LHCN-M2 (cell line): ENCODE measurements at regions not wholly inside any gene's neighbourhood (a gene's known extent, or its start where the extent isn't known, plus 50 kb on each side); places are given as distances from the start of the nearest gene placed in this dataset.
"Not testable (repeated sequence)": the region's sequence is repeated elsewhere in the genome, so short reads cannot be mapped to it uniquely, and the experiment has no call there.

Experiments used
- DNase-seq: peaks from one replicate; pipeline ENCODE4 v3.0.0-alpha.2; 2012; ENCODE audit warnings: low read depth

- no peak for DNase-seq
Measured at GRCh38 chr6:155782739-155783459, 327.3 kb upstream of the NOX3 start.

DNA sequence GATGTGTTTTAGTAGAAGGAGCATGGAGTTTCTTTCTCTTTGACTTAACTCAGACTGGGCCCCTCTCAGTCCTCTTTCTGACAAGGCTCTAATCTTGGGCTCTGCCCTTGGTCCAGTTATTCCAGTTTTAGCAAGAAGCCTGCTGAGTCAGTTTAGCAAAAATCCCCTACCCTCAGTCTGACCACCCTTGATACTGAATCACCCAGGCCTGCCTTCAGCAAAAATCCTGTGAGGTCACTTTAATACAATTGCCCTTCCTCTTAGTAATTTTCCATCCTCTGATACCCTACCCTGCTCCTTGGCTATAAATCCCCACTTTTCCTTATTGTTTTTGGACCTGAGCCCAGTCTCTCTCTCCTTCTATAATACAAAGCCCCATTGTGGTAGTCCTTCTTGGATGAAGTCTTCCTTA, 326.7 kb upstream of the NOX3 start:
- peak; percentile 60 for DNase-seq

DNA sequence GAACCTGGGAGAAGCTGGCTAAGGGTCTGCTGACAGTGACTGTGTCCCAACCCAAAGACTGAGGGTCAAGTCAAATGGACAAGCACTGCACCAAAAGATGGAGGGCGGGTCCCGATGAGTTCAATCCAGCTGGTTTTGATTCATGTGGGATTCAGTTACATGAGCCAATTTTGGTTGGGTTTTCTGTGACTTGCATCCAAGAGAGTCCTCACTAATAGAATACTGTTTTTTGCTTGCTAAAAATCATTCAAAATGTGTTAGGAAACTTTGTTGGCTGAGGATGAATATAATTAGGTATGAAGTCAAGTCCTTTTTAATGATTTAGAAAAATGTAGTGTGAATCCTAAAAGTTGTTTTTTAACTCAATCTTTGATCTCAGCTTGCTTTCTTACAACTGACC, 323.8 kb upstream of the NOX3 start:
- DNase-seq: no peak

GRCh38 chr6:155778336-155778735, 322.7 kb upstream of the NOX3 start:
- peak; percentile 6 for DNase-seq

DNA sequence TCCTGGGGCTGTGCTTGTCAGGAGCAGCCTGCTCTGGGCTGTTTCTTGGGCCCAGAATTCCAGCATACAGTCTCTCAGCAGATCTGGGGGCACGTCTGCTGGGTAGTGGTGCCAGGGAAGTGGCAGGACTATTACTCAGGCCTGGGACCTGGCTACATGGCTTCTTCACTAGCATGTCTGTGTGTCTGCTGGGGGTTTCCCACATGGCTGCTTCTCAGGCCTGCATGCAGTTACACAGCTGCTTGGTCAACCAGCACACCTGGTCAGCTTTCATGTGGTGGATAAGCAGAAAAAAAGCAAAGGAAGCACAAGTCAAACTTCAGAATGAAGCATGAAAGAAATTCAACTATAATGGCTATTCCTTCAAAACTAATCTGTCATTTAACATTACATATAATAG, 316.2 kb upstream of the NOX3 start:
- DNase-seq: no peak

- DNase-seq: no peak
Measured at GRCh38 chr6:155770856-155771255, 315.2 kb upstream of the NOX3 start.

GRCh38 chr6:155770313-155770712, 314.7 kb upstream of the NOX3 start:
- DNase-seq: no peak

DNA sequence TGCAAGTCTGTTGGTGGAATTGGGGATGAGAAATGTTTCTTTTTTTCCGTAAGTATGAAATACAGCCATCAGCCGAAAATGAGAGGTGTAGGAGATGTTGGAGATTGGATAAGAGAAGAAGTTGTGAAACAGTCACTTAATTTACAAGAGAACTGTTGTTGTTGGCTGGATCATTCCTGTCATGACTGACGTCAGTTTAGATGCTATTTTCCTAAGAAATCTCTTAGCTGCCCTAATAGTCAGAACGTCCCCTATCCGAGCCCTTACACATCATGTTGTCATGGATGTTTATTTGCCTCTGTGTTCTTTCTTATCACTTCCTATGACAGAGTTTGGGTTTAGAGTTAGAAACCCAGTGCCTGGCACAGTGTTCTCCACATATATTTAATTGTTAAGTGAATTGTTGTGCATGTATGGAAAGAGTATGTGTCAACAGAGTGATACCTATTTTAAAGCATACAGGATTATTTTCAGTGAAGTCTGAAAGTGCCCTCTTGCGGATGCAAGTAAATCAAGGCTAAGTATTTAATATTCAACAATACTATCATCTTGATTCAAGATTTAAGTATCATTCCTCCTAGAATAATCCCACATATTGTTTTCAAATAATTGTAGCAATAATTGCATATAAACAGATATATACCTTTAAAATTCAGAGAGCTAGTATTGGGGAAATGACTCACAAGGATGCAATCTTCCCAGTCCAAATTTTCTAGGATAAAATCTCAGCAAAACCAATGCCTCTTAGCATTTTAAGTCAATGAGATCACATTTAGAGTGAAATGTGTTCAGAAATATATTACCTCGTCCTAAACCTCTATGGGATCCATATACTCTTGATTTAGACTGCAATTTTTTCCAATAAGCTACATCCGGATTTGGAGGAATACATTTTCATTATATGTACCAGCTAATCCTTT, 309.9 kb upstream of the NOX3 start:
- DNase-seq: no peak

DNA sequence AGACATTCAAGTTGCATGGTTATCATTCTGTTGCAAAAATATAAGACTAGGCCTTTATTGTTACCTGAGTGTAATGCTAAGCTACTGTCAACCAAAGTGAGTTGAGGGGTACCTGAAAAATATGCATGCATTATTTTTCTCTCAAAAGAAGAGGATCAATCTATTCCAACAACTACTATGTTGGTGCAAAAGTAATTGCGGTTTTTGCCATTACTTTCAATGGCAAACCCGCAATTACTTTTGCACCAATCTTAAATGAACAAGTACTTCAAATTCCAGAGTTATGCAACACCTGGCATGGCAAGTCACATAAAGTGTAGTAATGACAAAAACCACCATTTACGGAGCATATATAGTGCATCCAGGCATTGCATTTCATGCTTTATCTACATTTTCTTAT, 307.0 kb upstream of the NOX3 start:
- DNase-seq: no peak

DNA sequence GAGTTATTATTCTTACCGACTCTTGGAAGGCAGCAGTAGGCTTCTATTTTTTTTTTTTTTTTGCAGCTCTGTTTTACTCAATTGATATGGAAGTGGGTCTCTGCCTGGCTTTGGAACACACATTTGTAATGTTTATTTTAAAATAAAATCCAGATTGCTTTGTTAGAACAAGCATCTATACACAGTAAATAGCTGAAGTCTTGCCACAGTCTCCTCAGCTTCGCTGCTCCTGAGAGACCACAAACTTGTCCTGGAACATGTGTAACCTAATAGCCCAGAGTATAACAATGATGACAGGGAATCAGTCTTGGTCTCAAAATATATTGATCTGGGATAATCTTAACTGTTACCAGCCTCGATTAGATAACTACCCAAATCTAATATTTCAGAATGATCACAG, 299.8 kb upstream of the NOX3 start:
- no peak for DNase-seq

DNA sequence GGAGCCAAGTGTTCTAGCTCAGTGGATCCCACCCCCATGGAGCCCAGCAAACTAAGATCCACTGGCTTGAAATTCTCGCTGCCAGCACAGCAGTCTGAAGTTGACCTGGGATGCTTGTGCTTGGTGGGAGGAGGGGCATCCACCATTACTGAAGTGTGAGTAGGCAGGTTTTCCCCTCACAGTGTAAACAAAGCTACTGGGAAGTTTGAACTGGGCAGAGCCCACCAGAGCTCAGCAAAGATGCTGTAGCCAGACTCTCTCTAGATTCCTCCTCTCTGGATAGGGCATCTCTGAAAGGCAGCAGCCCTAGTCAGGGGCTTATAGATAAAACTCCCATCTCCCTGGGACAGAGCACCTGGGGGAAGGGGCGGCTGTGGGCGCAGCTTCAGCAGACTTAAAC, 293.1 kb upstream of the NOX3 start:
- not testable (repeated sequence) for DNase-seq

- DNase-seq: no peak
Measured at GRCh38 chr6:155747491-155747890, 291.9 kb upstream of the NOX3 start.

DNA sequence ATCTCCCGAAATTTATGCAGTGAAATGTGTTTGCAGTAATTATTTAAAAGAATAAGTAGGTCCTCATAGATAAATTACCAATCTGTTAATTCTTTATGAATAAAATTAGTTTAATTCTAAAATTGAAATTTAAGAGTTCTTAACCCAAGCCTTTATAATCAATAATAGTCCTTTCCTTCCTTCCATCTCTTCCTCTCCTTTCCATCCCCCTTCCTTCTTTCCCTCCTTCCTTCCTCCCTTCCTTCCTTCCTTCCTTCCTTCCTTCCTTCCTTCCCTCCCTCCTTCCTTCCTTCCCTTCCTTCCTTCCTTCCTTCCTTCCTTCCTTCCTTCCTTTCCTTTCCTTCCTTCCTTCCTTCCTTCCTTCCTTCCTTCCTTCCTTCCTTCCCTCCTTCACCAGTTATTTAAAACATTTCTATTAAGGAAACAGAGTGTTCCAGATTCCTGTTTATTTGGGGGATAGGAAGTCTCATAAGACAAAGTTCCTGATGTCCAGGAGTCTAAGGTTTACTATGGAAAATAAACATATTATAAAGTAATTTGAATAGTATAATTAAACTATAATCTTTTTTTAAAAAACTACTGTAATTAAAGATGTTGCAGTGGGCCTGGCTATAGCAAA, 285.3 kb upstream of the NOX3 start:
- DNase-seq: no peak

GRCh38 chr6:155738602-155739105, 283.0 kb upstream of the NOX3 start:
- no peak for DNase-seq

DNA sequence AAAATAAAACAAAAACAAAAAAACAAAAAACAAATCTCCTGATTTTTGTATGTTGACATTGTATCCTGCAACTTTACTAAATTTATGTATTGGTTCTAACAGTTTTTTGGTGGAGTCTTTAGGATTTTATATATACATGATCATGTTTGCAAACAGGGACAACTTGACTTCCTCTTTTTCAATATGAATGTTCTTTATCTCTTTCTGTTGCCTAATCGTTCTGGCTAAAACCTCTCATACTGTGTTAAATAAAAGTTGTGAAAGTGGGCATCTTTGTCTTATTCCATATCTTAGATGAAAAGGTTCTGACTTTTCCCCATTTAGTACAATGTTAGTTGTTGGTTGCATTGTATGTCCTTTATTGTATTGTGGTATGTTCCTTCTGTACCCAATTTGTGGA, 261.7 kb upstream of the NOX3 start:
- no peak for DNase-seq

GRCh38 chr6:155710704-155711103, 255.1 kb upstream of the NOX3 start:
- DNase-seq: no peak

GRCh38 chr6:155709262-155709661, 253.6 kb upstream of the NOX3 start:
- no peak for DNase-seq

DNA sequence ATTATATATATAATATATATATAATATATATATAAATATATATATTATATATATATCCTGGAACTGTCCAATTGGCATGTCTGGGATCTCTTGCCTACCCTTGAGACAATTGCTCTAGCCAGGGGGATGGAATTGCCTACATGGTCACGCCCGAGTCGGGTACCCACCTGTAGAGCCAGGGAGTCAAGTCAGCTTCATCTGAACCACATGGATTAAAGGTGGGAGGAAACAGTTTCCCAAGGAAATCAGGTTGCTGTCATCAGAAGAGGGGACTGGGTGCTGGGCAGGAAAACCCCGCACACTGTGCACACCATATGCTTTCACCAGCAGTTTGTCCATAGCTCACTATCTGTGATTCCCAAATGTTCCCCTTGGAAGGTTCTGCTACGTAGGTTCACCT, 252.5 kb upstream of the NOX3 start:
- DNase-seq: no peak

- DNase-seq: no peak
Measured at GRCh38 chr6:155706806-155707205, 251.2 kb upstream of the NOX3 start.

DNA sequence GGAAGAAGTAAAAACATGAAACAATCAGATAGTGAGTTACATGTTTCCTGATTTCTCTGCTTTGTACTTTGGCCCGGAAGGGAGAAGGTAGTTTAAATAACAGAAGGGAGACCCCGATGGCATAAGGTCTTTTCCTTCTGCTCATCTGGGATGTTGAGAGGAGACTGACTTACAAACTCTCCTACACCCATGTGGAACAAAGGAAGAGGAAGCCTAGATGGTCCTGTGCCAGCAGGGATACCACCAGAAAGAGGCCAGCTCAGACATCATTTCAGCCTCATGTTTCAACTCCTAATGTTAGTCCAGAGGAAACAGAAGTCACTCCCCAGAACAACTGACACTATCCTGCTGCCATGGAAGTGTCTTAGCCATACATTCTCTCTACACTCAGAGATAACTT, 250.7 kb upstream of the NOX3 start:
- DNase-seq: no peak

GRCh38 chr6:155701342-155701741, 245.7 kb upstream of the NOX3 start:
- no peak for DNase-seq

- DNase-seq: no peak
Measured at GRCh38 chr6:155695495-155695894, 239.9 kb upstream of the NOX3 start.
